Transverse colon (tissue), 3 donors: ENCODE measurements at regions not wholly inside any gene's neighbourhood (a gene's known extent, or its start where the extent isn't known, plus 50 kb on each side); places are given as distances from the start of the nearest gene placed in this dataset.

Source experiments
- CTCF ChIP-seq, 5 experiments: fragments of 200-600 bp in 3 of 5; fragments of 450-650 bp in 2 of 5; sonication (generic) in 3 of 5; IDR thresholded peaks; 1 replicate in 2 of 5; 2 replicates in 3 of 5; pipeline ENCODE4 v1.5.1; 2016 to 2017; ENCODE audit warnings: antibody characterized with exemption in 5 of 5, inconsistent platforms in 3 of 5, mild to moderate bottlenecking in 2 of 5, moderate library complexity in 1 of 5
- EP300 ChIP-seq: sonication (generic); formaldehyde crosslinking; IDR thresholded peaks from one replicate; pipeline ENCODE4 v1.6.1; 2017; ENCODE audit warnings: antibody characterized with exemption, low read depth
- POLR2A ChIP-seq: fragments of 450-650 bp; IDR thresholded peaks from one replicate; pipeline ENCODE4 v1.6.1; 2016; ENCODE audit warnings: antibody characterized with exemption, mild to moderate bottlenecking, moderate library complexity

GRCh38 chr5:101102506-101102905 lies 199.4 kb upstream of the ST8SIA4 start:
- TF ChIP-seq EP300 (no peak), CTCF (IDR thresholded peaks at IDR 0.05) (no peak), POLR2A (no peak)
